IMR-90 (cell line): ENCODE measurements at regions not wholly inside any gene's neighbourhood (a gene's known extent, or its start where the extent isn't known, plus 50 kb on each side); places are given as distances from the start of the nearest gene placed in this dataset.

ENCODE experiments used
- ATAC-seq: fragments of 200-7000 bp; cut with Tn5 transposase; 2 replicates; pipeline ENCODE4 v1.9.1; 2020; ENCODE audit warnings: low read depth, mild to moderate bottlenecking, moderate library complexity
- BruUV-seq: library from RNA; stranded (reverse); fragments of 400-500 nt; replicated peaks from 2 replicates; lab custom pipeline; 2021; lab: Mats Ljungman, UMichigan
- CTCF ChIA-PET: fragments of 300-600 bp; formaldehyde crosslinking; extraction: SDS; loops from one replicate; lab custom pipeline; 2021; ENCODE audit warnings: antibody characterized with exemption; lab: Yijun Ruan, JAX
- POLR2A ChIA-PET: fragments of 300-600 bp; sonication (Branson Sonifier 250); formaldehyde crosslinking; loops from one replicate; lab custom pipeline; 2022; ENCODE audit warnings: antibody characterized with exemption; ENCODE audit not compliant: unreplicated experiment; lab: Charles Lee
- DNase-seq: peaks from one replicate; pipeline ENCODE4 v3.0.0; 2013
- H2AFZ ChIP-seq: replicated peaks from 2 replicates; pipeline ENCODE3; 2013; ENCODE audit warnings: low read length, mild to moderate bottlenecking; ENCODE audit not compliant: poor library complexity
- H2AK5ac ChIP-seq: 2 replicates; pipeline ENCODE4 v1.6.1; 2013; ENCODE audit warnings: low read depth, low read length, inconsistent platforms
- H2AK9ac ChIP-seq: replicated peaks from 2 replicates; pipeline ENCODE3; 2013; ENCODE audit warnings: mild to moderate bottlenecking, low read depth, low read length, moderate library complexity; ENCODE audit not compliant: poor library complexity
- H2BK120ac ChIP-seq: 2 replicates; pipeline ENCODE4 v1.6.1; 2013; ENCODE audit warnings: low read depth, low read length, inconsistent platforms
- H2BK15ac ChIP-seq: 3 replicates; pipeline ENCODE4 v1.6.1; 2013; ENCODE audit warnings: low read depth, low read length, inconsistent platforms
- H2BK20ac ChIP-seq: 2 replicates; pipeline ENCODE4 v1.6.1; 2013; ENCODE audit warnings: low read depth, mild to moderate bottlenecking, inconsistent platforms, low read length, moderate library complexity
- H2BK5ac ChIP-seq: 2 replicates; pipeline ENCODE4 v1.6.1; 2013; ENCODE audit warnings: mild to moderate bottlenecking, low read depth, low read length, inconsistent platforms; ENCODE audit not compliant: poor library complexity, severe bottlenecking
- H3K14ac ChIP-seq: replicated peaks from 2 replicates; pipeline ENCODE4 v1.6.1; 2013; ENCODE audit warnings: low read depth, low read length, inconsistent platforms
- H3K18ac ChIP-seq: 2 replicates; pipeline ENCODE4 v1.6.1; 2013; ENCODE audit warnings: low read depth, low read length, control low read depth
- H3K23ac ChIP-seq: 2 replicates; pipeline ENCODE4 v1.6.1; 2013; ENCODE audit warnings: low read depth, low read length, inconsistent platforms
- H3K27ac ChIP-seq: 2 replicates; pipeline ENCODE4 v1.5.1; 2013; ENCODE audit warnings: mild to moderate bottlenecking, control low read depth, low read length; ENCODE audit not compliant: insufficient read depth
- H3K27me3 ChIP-seq: 2 replicates; pipeline ENCODE4 v1.6.1; 2013; ENCODE audit warnings: low read length; ENCODE audit not compliant: control insufficient read depth, insufficient read depth
- H3K36me3 ChIP-seq: 2 replicates; pipeline ENCODE4 v1.6.1; 2013; ENCODE audit warnings: low read length, mixed read lengths; ENCODE audit not compliant: control insufficient read depth, insufficient read depth
- H3K4ac ChIP-seq: 2 replicates; pipeline ENCODE4 v1.6.1; 2013; ENCODE audit warnings: low read depth, low read length, inconsistent platforms
- H3K4me1 ChIP-seq: 2 replicates; pipeline ENCODE4 v1.6.1; 2013; ENCODE audit warnings: low read length, mixed read lengths; ENCODE audit not compliant: control insufficient read depth, insufficient read depth
- H3K4me2 ChIP-seq: 2 replicates; pipeline ENCODE4 v1.6.1; 2013; ENCODE audit warnings: low read depth, mild to moderate bottlenecking, control low read depth, low read length, moderate library complexity
- H3K4me3 ChIP-seq: 2 replicates; pipeline ENCODE4 v1.5.1; 2013; ENCODE audit warnings: low read depth, mild to moderate bottlenecking, control low read depth, low read length, moderate library complexity; ENCODE audit not compliant: insufficient read depth
- H3K56ac ChIP-seq: 2 replicates; pipeline ENCODE4 v1.6.1; 2013; ENCODE audit warnings: low read length, inconsistent platforms; ENCODE audit not compliant: insufficient read depth; ENCODE audit errors: extremely low read depth
- H3K79me1 ChIP-seq, 2 experiments: 2 replicates each; pipeline ENCODE4 v1.6.1; 2013; ENCODE audit warnings: low read length in 2 of 2, inconsistent platforms in 1 of 2, low read depth in 1 of 2
- H3K9ac ChIP-seq: 2 replicates; pipeline ENCODE4 v1.6.1; 2013; ENCODE audit warnings: low read depth, low read length, control low read depth
- H3K9me1 ChIP-seq: 2 replicates; pipeline ENCODE4 v1.6.1; 2013; ENCODE audit warnings: low read length, inconsistent platforms; ENCODE audit not compliant: insufficient read depth
- H3K9me3 ChIP-seq: 2 replicates; pipeline ENCODE4 v1.6.1; 2013; ENCODE audit warnings: low read length; ENCODE audit not compliant: control insufficient read depth, insufficient read depth
- H4K20me1 ChIP-seq: 2 replicates; pipeline ENCODE4 v1.6.1; 2013; ENCODE audit warnings: low read length, inconsistent platforms; ENCODE audit not compliant: insufficient read depth
- H4K5ac ChIP-seq: 2 replicates; pipeline ENCODE4 v1.6.1; 2013; ENCODE audit warnings: mild to moderate bottlenecking, low read depth, low read length, control low read depth
- H4K8ac ChIP-seq, 2 experiments: 2 replicates each; pipeline ENCODE4 v1.6.1; 2013; ENCODE audit warnings: low read depth in 2 of 2, low read length in 2 of 2, control low read depth in 1 of 2, inconsistent platforms in 1 of 2
- H4K91ac ChIP-seq: 2 replicates; pipeline ENCODE4 v1.6.1; 2013; ENCODE audit warnings: low read depth, low read length, inconsistent platforms; ENCODE audit not compliant: insufficient read depth
- BHLHE40 ChIP-seq: fragments of 150-350 bp; IDR thresholded peaks from 2 replicates; pipeline ENCODE4 v1.6.1; 2016; ENCODE audit warnings: mild to moderate bottlenecking, low read depth, low read length
- NFE2L2 ChIP-seq: fragments of 150-350 bp; IDR thresholded peaks from 2 replicates; pipeline ENCODE4 v1.6.1; 2016; ENCODE audit warnings: low read depth, mild to moderate bottlenecking, low read length
- WGBS, 2 experiments: methylation state at CpG; one replicate each; pipeline versions ENCODE4 v1.1.5 to v1.1.7; 2013; ENCODE audit warnings: missing lambda C conversion rate in 2 of 2; ENCODE audit not compliant: insufficient read length in 1 of 2; ENCODE audit errors: extremely low coverage in 2 of 2; 5-methylcytosine and 5-hydroxymethylcytosine counted together
- dilution Hi-C: fragments of 300-500 bp; cut with HindIII; formaldehyde crosslinking; loops from one replicate; pipeline ENCODE4 v1.14.3; 2018; ENCODE audit warnings: low sequenced_read_pairs; ENCODE audit not compliant: unreplicated experiment
- in situ Hi-C: fragments of 300-500 bp; cut with MboI; formaldehyde crosslinking; loops from 3 replicates; pipeline ENCODE4 v1.14.3; 2019; ENCODE audit warnings: low sequenced_read_pairs, inconsistent platforms, mixed read lengths
- intact Hi-C: fragments of 100-400 bp; cut with micrococcal nuclease; formaldehyde crosslinking; loops from 2 replicates; pipeline ENCODE4 v1.10.0; 2022

GRCh38 chr16:81168406-81168805 lies 70.1 kb upstream of the BCO1 start:
- dilution Hi-C loops (no loop called here), intact Hi-C loops (no loop called here), in situ Hi-C loops (no loop called here)
- POLR2A ChIA-PET = no interaction called here
- H3K36me3 ChIP-seq = no peaks in the 10 kb centered on the region
- no peaks in the 10 kb centered on the region for H3K9me3 ChIP-seq
- H3K9me1 ChIP-seq = peaks cover 8% of the 10 kb centered on the region
- no peak overlapping the region for H2BK20ac ChIP-seq
- no peak overlapping the region for H3K9ac ChIP-seq
- no peak overlapping the region for H3K4ac ChIP-seq
- no peak overlapping the region for H2BK5ac ChIP-seq
- TF ChIP-seq NFE2L2 = no peak
- no peak for TF ChIP-seq BHLHE40
- no peak overlapping the region for H3K27ac ChIP-seq
- no peaks in the 10 kb centered on the region for H4K20me1 ChIP-seq
- no peak overlapping the region for H2BK15ac ChIP-seq
- no peak overlapping the region for H2BK120ac ChIP-seq
- H3K4me2 ChIP-seq = no peak overlapping the region
- no peak overlapping the region for H2AK9ac ChIP-seq
- no peak overlapping the region for H2AFZ ChIP-seq
- H3K4me1 ChIP-seq = no peaks in the 10 kb centered on the region
- H3K23ac ChIP-seq = no peak overlapping the region
- no peak overlapping the region for H3K18ac ChIP-seq
- H3K27me3 ChIP-seq = peaks cover 23% of the 10 kb centered on the region
- no peak overlapping the region for H4K91ac ChIP-seq
- DNase-seq (no peak), ATAC-seq (no peak)
- no peaks in the 10 kb centered on the region for H3K79me1 ChIP-seq
- WGBS, 2 experiments = 67% methylated on average over 1 of the region's 1 CpG; no CpG with 5 or more reads in 1 of the 2 experiments
- H4K5ac ChIP-seq = no peak overlapping the region
- no peak overlapping the region for H3K4me3 ChIP-seq
- H2AK5ac ChIP-seq = no peak overlapping the region
- CTCF ChIA-PET = no interaction called here
- H3K14ac ChIP-seq = no peak overlapping the region
- no peak overlapping the region for H4K8ac ChIP-seq
- no peak overlapping the region for H3K56ac ChIP-seq
- BruUV-seq = no TSS peak
